Uterus (tissue), 2 donors: ENCODE measurements at regions not wholly inside any gene's neighbourhood (a gene's known extent, or its start where the extent isn't known, plus 50 kb on each side); places are given as distances from the start of the nearest gene placed in this dataset.

Source experiments
- POLR2A ChIP-seq, 2 donors: fragments of 450-650 bp; IDR thresholded peaks; one replicate each; pipeline ENCODE4 v1.6.1; 2016; ENCODE audit warnings: antibody characterized with exemption in 2 of 2, mild to moderate bottlenecking in 1 of 2, moderate library complexity in 1 of 2
- TF ChIP-seq, protein P1 (sequence below), 4 experiments: fragments of 200-600 bp in 2 of 4; fragments of 450-650 bp in 2 of 4; sonication (generic) in 2 of 4; IDR thresholded peaks; one replicate each; pipeline ENCODE4 v1.5.1; 2016 to 2019; ENCODE audit warnings: antibody characterized with exemption in 4 of 4, mild to moderate bottlenecking in 2 of 4, moderate library complexity in 1 of 4

DNA sequence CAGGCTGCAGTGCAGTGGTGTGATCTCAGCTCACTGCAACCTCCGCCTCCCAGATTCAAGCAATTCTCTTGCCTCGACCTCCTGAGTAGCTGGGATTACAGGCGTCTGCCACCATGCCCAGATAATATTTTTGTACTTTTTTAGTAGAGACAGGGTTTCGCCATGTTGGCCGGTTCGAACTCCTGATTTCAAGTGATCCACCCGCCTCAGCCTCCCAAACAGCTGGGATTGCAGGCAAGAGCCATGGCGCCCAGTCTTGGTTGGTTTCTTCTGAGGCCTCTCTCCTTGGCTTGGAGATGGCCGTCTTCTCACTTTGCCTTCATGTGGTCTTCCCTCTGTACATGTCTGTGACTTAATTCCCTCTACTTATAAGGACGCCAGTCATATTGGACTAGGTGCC is 254.6 kb downstream of the BUD13 start:
- no peak for TF ChIP-seq POLR2A (IDR thresholded peaks at IDR 0.05)
- TF ChIP-seq, protein P1, sequence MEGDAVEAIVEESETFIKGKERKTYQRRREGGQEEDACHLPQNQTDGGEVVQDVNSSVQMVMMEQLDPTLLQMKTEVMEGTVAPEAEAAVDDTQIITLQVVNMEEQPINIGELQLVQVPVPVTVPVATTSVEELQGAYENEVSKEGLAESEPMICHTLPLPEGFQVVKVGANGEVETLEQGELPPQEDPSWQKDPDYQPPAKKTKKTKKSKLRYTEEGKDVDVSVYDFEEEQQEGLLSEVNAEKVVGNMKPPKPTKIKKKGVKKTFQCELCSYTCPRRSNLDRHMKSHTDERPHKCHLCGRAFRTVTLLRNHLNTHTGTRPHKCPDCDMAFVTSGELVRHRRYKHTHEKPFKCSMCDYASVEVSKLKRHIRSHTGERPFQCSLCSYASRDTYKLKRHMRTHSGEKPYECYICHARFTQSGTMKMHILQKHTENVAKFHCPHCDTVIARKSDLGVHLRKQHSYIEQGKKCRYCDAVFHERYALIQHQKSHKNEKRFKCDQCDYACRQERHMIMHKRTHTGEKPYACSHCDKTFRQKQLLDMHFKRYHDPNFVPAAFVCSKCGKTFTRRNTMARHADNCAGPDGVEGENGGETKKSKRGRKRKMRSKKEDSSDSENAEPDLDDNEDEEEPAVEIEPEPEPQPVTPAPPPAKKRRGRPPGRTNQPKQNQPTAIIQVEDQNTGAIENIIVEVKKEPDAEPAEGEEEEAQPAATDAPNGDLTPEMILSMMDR (IDR thresholded peaks at IDR 0.05): no peak
